ENCODE measurements at regions not wholly inside any gene's neighbourhood (a gene's known extent, or its start where the extent isn't known, plus 50 kb on each side); places are given as distances from the start of the nearest gene placed in this dataset.

GRCh38 chr1:215497528-215497927 is 69.6 kb upstream of the KCTD3 start:
- Mint-ChIP-seq H3K4me3 (no peak overlapping the region), H3K27me3 (peaks cover 2% of the 10 kb centered on the region), H3K4me1 (no peaks in the 10 kb centered on the region), H3K9me3 (peaks cover 2 to 7% (median 3%) of the 10 kb centered on the region in 3 donors), H3K36me3 (no peaks in the 10 kb centered on the region), H3K27ac (no peak overlapping the region)

- H3K4me1 Mint-ChIP-seq = no peaks in the 10 kb centered on the region
- peaks cover 0 to 5% (median 0%) of the 10 kb centered on the region in 3 donors for H3K9me3 Mint-ChIP-seq
- H3K36me3 Mint-ChIP-seq = no peaks in the 10 kb centered on the region
- no peak overlapping the region for H3K27ac Mint-ChIP-seq
- no peak overlapping the region for H3K4me3 Mint-ChIP-seq
- H3K27me3 Mint-ChIP-seq = peaks cover 2% of the 10 kb centered on the region
Measured at GRCh38 chr1:215501496-215501895, 65.6 kb upstream of the KCTD3 start.

DNA sequence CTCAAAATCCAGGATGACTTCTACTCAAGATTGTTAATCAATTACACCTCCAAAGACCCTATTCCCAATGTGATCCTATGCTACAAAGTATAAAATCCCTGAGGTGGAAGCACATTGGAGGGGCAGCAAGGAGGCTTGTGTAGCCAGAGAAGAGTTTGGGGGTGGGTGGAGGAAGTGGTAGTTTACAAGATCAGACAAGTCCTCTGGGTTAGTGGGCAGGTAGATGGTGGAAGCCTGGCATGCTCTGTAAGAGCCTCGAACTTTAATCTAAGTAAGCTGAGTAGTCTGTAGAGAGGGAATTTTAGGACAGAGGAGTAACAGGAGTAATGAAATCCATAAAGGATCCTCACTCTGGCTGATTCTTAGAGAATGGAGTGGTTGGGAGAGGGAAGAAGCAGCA is 65.0 kb upstream of the KCTD3 start:
- no peak overlapping the region for H3K4me3 Mint-ChIP-seq
- peaks cover 2% of the 10 kb centered on the region for H3K27me3 Mint-ChIP-seq
- no peak overlapping the region for H3K27ac Mint-ChIP-seq
- H3K9me3 Mint-ChIP-seq = peaks cover 0 to 5% (median 0%) of the 10 kb centered on the region in 3 donors
- no peaks in the 10 kb centered on the region for H3K36me3 Mint-ChIP-seq
- no peaks in the 10 kb centered on the region for H3K4me1 Mint-ChIP-seq

GRCh38 chr1:215507119-215507518 is 60.0 kb upstream of the KCTD3 start:
- H3K4me3 Mint-ChIP-seq = no peak overlapping the region
- H3K36me3 Mint-ChIP-seq = no peaks in the 10 kb centered on the region
- no peaks in the 10 kb centered on the region for H3K27me3 Mint-ChIP-seq
- H3K27ac Mint-ChIP-seq = no peak overlapping the region
- peaks cover 8 to 18% (median 13%) of the 10 kb centered on the region in 3 donors for H3K9me3 Mint-ChIP-seq
- no peaks in the 10 kb centered on the region for H3K4me1 Mint-ChIP-seq

- Mint-ChIP-seq H3K27me3 (no peaks in the 10 kb centered on the region), H3K9me3 (peaks cover 9 to 21% (median 13%) of the 10 kb centered on the region in 3 donors), H3K36me3 (no peaks in the 10 kb centered on the region), H3K27ac (no peak overlapping the region), H3K4me3 (no peak overlapping the region), H3K4me1 (no peaks in the 10 kb centered on the region)
Measured at GRCh38 chr1:215508311-215508710, 58.8 kb upstream of the KCTD3 start.

All from IgD-negative memory B cell (primary cell).